GM12878 (cell line): ENCODE measurements at regions not wholly inside any gene's neighbourhood (a gene's known extent, or its start where the extent isn't known, plus 50 kb on each side); places are given as distances from the start of the nearest gene placed in this dataset.
A peak's percentile ranks its signal among the peaks of the same experiment; 100 is the strongest.

Experiments used
- ATAC-seq: fragments of 200-7000 bp; cut with Tn5 transposase; 3 replicates; pipeline ENCODE4 v1.9.1; 2020; ENCODE audit warnings: mild to moderate bottlenecking, moderate library complexity
- BruUV-seq: library from RNA; stranded (reverse); fragments of 400-500 nt; replicated peaks from 2 replicates; lab custom pipeline; 2021; lab: Mats Ljungman, UMichigan
- CTCF ChIA-PET: fragments of 300-600 bp; sonication (Branson Sonifier 250); formaldehyde crosslinking; extraction: SDS; loops from one replicate; lab custom pipeline; 2021; ENCODE audit warnings: inconsistent platforms; lab: Yijun Ruan, JAX
- POLR2A ChIA-PET: fragments of 350-600 bp; formaldehyde crosslinking; extraction: SDS; loops from one replicate; lab custom pipeline; 2021; ENCODE audit warnings: inconsistent platforms; lab: Charles Lee
- RAD21 ChIA-PET: fragments of 300-600 bp; sonication (Branson Sonifier 250); formaldehyde crosslinking; loops from one replicate; lab custom pipeline; 2023; ENCODE audit warnings: antibody characterized with exemption; ENCODE audit not compliant: unreplicated experiment; lab: Charles Lee
- SMC1A ChIA-PET: fragments of 300-600 bp; sonication (Branson Sonifier 250); formaldehyde crosslinking; loops from one replicate; lab custom pipeline; 2023; ENCODE audit not compliant: unreplicated experiment, uncharacterized antibody; lab: Charles Lee
- DNase-seq: peaks from one replicate; pipeline ENCODE4 v3.0.0-alpha.2; 2011; ENCODE audit warnings: low read depth, low spot score
- FAIRE-seq: peaks from 3 replicates; lab custom pipeline; 2011; peaks lifted over from hg19 to GRCh38; lab: Jason Lieb, UNC
- H2AFZ ChIP-seq: 2 replicates; pipeline ENCODE4 v1.6.0; 2011; ENCODE audit warnings: low read depth, low read length, control low read depth; ENCODE audit not compliant: control insufficient read depth
- H3K27ac ChIP-seq: 2 replicates; pipeline ENCODE4 v1.5.1; 2011; ENCODE audit warnings: control low read depth; ENCODE audit not compliant: control insufficient read depth, insufficient read depth
- H3K27me3 ChIP-seq, 2 experiments: replicated peaks in 1 of 2; 2 replicates each; pipeline versions ENCODE4 v1.6.0 to v1.6.1; 2011; ENCODE audit warnings: low read length in 1 of 2; ENCODE audit not compliant: control insufficient read depth in 2 of 2, insufficient read depth in 2 of 2
- H3K36me3 ChIP-seq, 2 experiments: 2 replicates each; pipeline ENCODE4 v1.5.1; 2011; ENCODE audit warnings: low read length in 1 of 2; ENCODE audit not compliant: control insufficient read depth in 2 of 2, insufficient read depth in 2 of 2
- H3K4me1 ChIP-seq: 2 replicates; pipeline ENCODE4 v1.6.1; 2011; ENCODE audit warnings: mild to moderate bottlenecking, low read length, moderate library complexity, mixed read lengths; ENCODE audit not compliant: control insufficient read depth, insufficient read depth
- H3K4me2 ChIP-seq: 2 replicates; pipeline ENCODE4 v1.6.0; 2011; ENCODE audit warnings: control low read depth; ENCODE audit not compliant: control insufficient read depth, insufficient read depth
- H3K4me3 ChIP-seq: fragments of 200-600 bp; sonication (generic); 2 replicates; pipeline ENCODE4 v1.5.1; 2016
- H3K79me2 ChIP-seq: 2 replicates; pipeline ENCODE4 v1.6.0; 2011; ENCODE audit warnings: low read length; ENCODE audit not compliant: control insufficient read depth, insufficient read depth
- H3K9ac ChIP-seq: 2 replicates; pipeline ENCODE4 v1.8.0; 2011; ENCODE audit warnings: low read length, control low read depth, mixed read lengths; ENCODE audit not compliant: control insufficient read depth, insufficient read depth
- H3K9me3 ChIP-seq: replicated peaks from 3 replicates; pipeline ENCODE4 v1.5.1; 2011; ENCODE audit warnings: mild to moderate bottlenecking, low read length; ENCODE audit not compliant: control insufficient read depth, insufficient read depth
- H4K20me1 ChIP-seq: 2 replicates; pipeline ENCODE4 v1.6.0; 2011; ENCODE audit not compliant: control insufficient read depth, insufficient read depth
- EED ChIP-seq: sonication (generic); IDR thresholded peaks from 2 replicates; pipeline ENCODE4 v1.6.1; 2016; ENCODE audit warnings: antibody characterized with exemption, low read depth
- HDGF ChIP-seq: fragments of 450-650 bp; IDR thresholded peaks from 2 replicates; pipeline ENCODE4 v1.6.1; 2016; ENCODE audit warnings: antibody characterized with exemption
- KDM1A ChIP-seq: fragments of 200-600 bp; sonication (generic); IDR thresholded peaks from 2 replicates; pipeline ENCODE4 v1.6.1; 2016; ENCODE audit warnings: borderline replicate concordance
- MEF2B ChIP-seq: fragments of 450-650 bp; IDR thresholded peaks from 2 replicates; pipeline ENCODE4 v1.6.1; 2018; ENCODE audit warnings: mild to moderate bottlenecking, moderate library complexity; ENCODE audit not compliant: partially characterized antibody, poor library complexity, severe bottlenecking
- MYC ChIP-seq: IDR thresholded peaks from 2 replicates; pipeline ENCODE4 v1.6.1; 2011; ENCODE audit warnings: mild to moderate bottlenecking, low read length, moderate library complexity, inconsistent platforms; ENCODE audit not compliant: insufficient read depth, insufficient replicate concordance, insufficient read length, severe bottlenecking
- NR2C2 ChIP-seq: IDR thresholded peaks from 2 replicates; pipeline ENCODE4 v1.6.1; 2011; ENCODE audit warnings: borderline replicate concordance, low read depth; ENCODE audit not compliant: control insufficient read depth, insufficient read length
- PAX5 ChIP-seq: IDR thresholded peaks from 2 replicates; pipeline ENCODE4 v1.6.1; 2011; ENCODE audit warnings: low read depth, low read length, borderline replicate concordance
- RAD51 ChIP-seq: fragments of 450-650 bp; IDR thresholded peaks from 2 replicates; pipeline ENCODE4 v1.6.1; 2016; ENCODE audit warnings: moderate library complexity, mild to moderate bottlenecking, inconsistent platforms
- SMARCA5 ChIP-seq: fragments of 450-650 bp; IDR thresholded peaks from 2 replicates; pipeline ENCODE4 v1.6.1; 2017; ENCODE audit warnings: mild to moderate bottlenecking
- SUPT20H ChIP-seq: IDR thresholded peaks from 2 replicates; pipeline ENCODE4 v1.6.1; 2011; ENCODE audit warnings: low read depth, mild to moderate bottlenecking, low read length, moderate library complexity, borderline replicate concordance; ENCODE audit not compliant: control insufficient read depth
- ZBTB4 ChIP-seq: fragments of 450-650 bp; formaldehyde crosslinking; IDR thresholded peaks from 2 replicates; pipeline ENCODE4 v1.4.0; 2022; ENCODE audit warnings: mild to moderate bottlenecking, moderate library complexity
- ZNF24 ChIP-seq: fragments of 450-650 bp; IDR thresholded peaks from 2 replicates; pipeline ENCODE4 v1.6.1; 2017; ENCODE audit warnings: antibody characterized with exemption, mild to moderate bottlenecking
- ZNF384 ChIP-seq: IDR thresholded peaks from 2 replicates; pipeline ENCODE4 v1.6.1; 2012; ENCODE audit warnings: low read depth, mild to moderate bottlenecking, low read length, improper control_type of control experiment, borderline replicate concordance
- WGBS: methylation state at CpG from one replicate; pipeline ENCODE4 v1.1.6; 2016; ENCODE audit warnings: low lambda C conversion rate; ENCODE audit not compliant: insufficient replicate concordance, insufficient coverage; ENCODE audit errors: missing lambda C conversion rate; 5-methylcytosine and 5-hydroxymethylcytosine counted together
- in situ Hi-C: fragments of 300-500 bp; cut with MboI; formaldehyde crosslinking; loops from 9 replicates; pipeline ENCODE4 v1.14.3; 2018; ENCODE audit warnings: mixed read lengths
- intact Hi-C: fragments of 100-400 bp; cut with micrococcal nuclease; formaldehyde crosslinking; loops from one replicate; pipeline ENCODE4 v1.14.2; 2022; ENCODE audit not compliant: unreplicated experiment
- TF ChIP-seq, protein P1 (sequence below): IDR thresholded peaks from 2 replicates; pipeline ENCODE4 v1.6.1; 2012; ENCODE audit warnings: low read depth, low read length, improper control_type of control experiment

DNA sequence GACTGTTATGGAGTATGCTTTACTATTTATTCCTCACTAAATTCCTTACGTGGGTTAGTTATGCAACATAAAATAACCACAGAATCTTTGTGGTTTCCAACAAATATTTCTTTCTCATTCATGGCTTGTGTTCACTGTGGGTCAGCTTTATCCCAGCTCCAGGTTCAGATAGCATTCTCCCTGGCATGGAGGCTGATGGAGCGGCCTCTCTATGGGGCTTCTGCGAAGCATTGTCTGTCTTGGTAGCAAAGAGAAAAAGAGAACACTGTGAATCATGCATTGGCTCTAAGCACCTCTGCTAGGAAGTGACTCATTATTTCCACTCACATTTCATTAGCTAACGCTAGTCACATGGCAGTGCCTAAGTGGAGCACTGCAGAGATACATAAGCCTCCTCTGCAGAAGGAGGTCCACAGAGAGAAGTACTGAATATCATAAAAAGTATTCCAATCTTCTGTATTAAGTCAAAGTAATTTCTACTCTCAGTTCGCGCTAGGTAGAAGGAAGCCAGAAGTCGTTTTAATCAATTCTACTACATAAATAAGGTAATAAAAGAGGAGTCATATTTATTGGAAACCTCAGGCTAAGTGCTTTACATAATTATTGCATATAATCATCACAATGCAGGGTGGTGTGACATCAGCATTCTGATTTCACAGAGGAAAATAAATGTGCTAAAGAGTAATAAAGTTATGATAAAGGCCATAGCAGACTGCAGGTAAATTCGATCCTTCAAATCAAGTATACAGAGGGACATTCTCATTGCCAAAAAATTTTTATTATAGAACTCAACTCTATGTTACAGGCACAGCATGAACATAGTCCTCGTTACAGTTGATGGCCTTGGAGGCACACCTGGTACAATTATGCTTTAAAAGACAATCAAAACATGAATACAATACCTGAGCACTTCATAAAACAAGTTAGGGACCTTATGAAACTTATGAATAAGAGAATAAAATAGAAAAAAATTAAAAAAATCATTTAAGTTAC is 531.1 kb downstream of the CETN3 start:
- no peaks in the 10 kb centered on the region for H4K20me1 ChIP-seq
- H3K4me3 ChIP-seq: no peak overlapping the region
- 81% methylated on average over 9 of the region's 9 CpGs for WGBS
- intact Hi-C loops (no loop called here), in situ Hi-C loops (no loop called here)
- no peaks in the 10 kb centered on the region; the same call in 1 of the 3 replicates for H3K9me3 ChIP-seq
- ATAC-seq (no peak), FAIRE-seq (peak; percentile 7), DNase-seq (no peak)
- H3K27me3 ChIP-seq: no peaks in the 10 kb centered on the region
- H3K27ac ChIP-seq: no peak overlapping the region
- ChIA-PET CTCF (interaction anchor here (0.9 kb wide), 1 partner anchor 10 kb away, joined by 3 read pairs; no protein-coding TSS in a partner anchor), POLR2A (no interaction called here), RAD21 (no interaction called here), SMC1A (no interaction called here)
- BruUV-seq: no TSS peak
- TF ChIP-seq MEF2B (no peak), ZNF384 (no peak), PAX5 (no peak), KDM1A (no peak), HDGF (no peak)
- H3K4me1 ChIP-seq: no peaks in the 10 kb centered on the region
- no peak overlapping the region for H3K9ac ChIP-seq
- H2AFZ ChIP-seq: peak overlapping the region; percentile 20; the same call in 1 of the 2 replicates
- H3K79me2 ChIP-seq: no peaks in the 10 kb centered on the region
- no peak overlapping the region for H3K4me2 ChIP-seq
- H3K36me3 ChIP-seq: no peaks in the 10 kb centered on the region

GRCh38 chr5:89871906-89872305 is 537.6 kb downstream of the CETN3 start:
- Histone ChIP-seq H2AFZ (no peak overlapping the region; the same call in 1 of the 2 replicates), H3K36me3 (no peaks in the 10 kb centered on the region), H3K4me1 (no peaks in the 10 kb centered on the region; the same call in 1 of the 2 replicates), H3K79me2 (no peaks in the 10 kb centered on the region), H3K9me3 (no peaks in the 10 kb centered on the region), H3K4me3 (no peak overlapping the region), H4K20me1 (no peaks in the 10 kb centered on the region), H3K27me3 (no peaks in the 10 kb centered on the region), H3K9ac (no peak overlapping the region), H3K4me2 (no peak overlapping the region), H3K27ac (no peak overlapping the region)
- DNase-seq (no peak), FAIRE-seq (no peak), ATAC-seq (no peak)
- in situ Hi-C loops (no loop called here), intact Hi-C loops (no loop called here)
- ChIA-PET SMC1A (interaction anchor here (1.0 kb wide), 1 partner anchor 1145 kb away, joined by 3 read pairs; no protein-coding TSS in a partner anchor), CTCF (interaction anchor here (1.2 kb wide), 1 partner anchor 393 kb away, joined by 3 read pairs; no protein-coding TSS in a partner anchor), RAD21 (no interaction called here), POLR2A (no interaction called here)
- WGBS: 5% methylated on average over 2 of the region's 2 CpGs
- no TSS peak for BruUV-seq
- TF ChIP-seq NR2C2 (no peak), RAD51 (no peak), SUPT20H (no peak), MYC (no peak), ZNF24 (no peak), EED (no peak), SMARCA5 (no peak), ZBTB4 (no peak)
- TF ChIP-seq, protein P1, sequence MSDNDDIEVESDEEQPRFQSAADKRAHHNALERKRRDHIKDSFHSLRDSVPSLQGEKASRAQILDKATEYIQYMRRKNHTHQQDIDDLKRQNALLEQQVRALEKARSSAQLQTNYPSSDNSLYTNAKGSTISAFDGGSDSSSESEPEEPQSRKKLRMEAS: no peak
